ENCODE measurements at regions not wholly inside any gene's neighbourhood (a gene's known extent, or its start where the extent isn't known, plus 50 kb on each side); places are given as distances from the start of the nearest gene placed in this dataset.
"Not testable (repeated sequence)": the region's sequence is repeated elsewhere in the genome, so short reads cannot be mapped to it uniquely, and the experiment has no call there.

DNA sequence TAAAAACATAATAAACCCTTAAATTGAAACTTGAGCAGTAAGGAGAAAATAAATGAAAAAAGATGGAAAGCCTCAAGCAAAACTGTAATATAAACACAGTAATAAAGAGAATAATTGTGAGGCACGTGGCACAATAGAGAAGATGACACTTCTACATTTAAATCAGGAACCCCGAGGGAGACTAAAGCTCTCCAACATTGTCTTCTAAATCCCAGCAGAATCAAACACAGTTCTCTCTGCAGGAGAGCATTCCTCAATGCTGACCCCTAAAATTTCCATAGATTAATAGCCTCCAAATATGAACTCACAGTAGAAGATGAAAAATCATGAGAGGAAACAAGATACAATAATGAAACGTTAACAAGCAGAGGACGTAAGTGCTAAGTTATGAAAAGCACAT lies 721.2 kb upstream of the COX7C start:
- no peak for DNase-seq

DNA sequence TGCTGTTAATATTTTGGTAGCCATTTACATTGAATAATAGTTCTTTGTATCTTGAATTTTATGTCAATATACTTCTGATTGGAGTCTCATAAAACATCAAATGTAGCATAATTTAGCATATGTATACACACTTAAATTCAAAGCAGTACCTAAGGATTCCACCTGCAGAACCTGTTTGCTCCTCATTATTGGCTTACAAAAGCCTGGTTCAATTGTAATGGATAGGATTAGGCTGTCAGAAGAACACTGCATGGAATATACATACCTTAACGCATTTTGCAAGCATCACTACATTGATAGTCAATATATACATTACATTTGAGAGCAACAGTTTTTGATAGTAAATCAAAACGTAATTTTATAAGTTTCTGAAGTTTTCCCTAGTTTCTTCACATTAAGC lies 711.3 kb upstream of the COX7C start:
- no peak for DNase-seq

DNA sequence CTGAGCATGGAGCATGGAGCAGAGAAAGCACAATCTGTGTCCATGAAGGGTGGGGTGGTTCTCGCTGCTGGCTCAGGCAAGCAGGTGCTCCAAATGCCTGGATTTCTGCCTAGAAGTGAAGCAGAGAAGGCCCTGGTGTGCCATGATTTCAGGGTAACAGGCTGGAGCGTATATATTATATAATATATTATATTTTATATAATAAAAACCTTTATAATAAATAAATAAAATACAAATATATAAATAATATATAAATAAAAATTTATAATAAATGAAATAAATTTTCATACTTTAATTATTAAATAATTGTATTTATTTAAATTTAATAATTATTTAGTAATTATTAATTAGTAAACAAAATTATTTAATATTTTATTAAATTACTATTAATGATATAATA lies 707.4 kb upstream of the COX7C start:
- no peak for DNase-seq

DNA sequence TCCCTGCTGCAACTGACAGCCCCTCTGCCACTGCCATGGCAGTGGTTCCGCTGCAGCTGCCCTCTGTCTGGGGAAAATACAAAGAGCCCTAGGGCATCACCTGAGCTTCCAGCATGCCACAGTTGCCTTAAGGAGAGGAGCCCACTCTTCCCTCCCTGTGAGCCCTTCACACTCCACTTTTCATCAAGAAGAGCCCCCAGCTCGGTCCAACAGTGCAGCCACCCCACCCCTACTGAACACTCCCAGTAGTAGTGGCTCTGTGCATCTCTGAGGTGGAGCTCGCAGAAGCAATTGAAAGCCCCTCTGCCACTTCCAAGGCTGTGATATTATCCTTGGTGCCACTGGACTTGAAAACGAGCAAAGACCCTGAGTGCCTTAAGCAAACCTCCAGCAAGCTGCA lies 696.8 kb upstream of the COX7C start:
- DNase-seq: no peak

DNA sequence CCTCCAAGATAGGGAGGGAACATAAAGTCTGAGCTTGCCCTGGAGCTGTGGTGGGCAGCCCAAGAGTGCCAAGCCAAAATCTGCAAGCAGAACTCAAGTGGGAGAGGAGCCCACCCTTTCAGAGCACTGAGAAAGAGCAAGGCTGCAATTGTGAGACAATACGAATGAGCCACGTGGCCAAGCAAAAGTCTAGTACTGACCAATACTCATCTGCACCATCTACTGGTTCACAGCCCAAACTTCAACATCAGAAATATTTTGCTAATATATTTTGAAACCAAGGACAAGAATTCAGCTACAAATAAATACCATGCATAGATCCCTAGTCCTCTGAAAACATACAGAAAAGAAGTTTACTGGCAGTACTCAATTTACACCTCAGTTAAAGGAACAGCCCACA lies 696.2 kb upstream of the COX7C start:
- DNase-seq: no peak

DNA sequence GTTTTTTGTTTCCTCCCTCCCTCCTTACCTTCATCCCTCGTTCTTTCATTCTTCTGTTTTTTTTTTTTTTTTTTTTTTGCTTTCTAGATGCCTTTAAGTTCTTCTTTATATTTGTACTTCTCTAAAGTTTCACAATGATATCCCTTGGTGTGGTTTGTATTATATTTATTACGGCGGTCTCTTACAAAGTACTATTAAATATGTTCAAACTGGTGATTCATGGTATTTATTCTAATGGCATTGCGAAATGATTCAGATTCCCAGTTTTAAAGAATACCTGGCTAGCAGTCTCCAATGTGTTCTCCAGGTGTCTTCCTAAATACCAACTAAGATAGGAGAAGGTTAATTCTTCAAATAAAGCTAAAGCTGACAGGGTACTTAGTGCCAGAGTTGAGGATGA lies 690.1 kb upstream of the COX7C start:
- DNase-seq: no peak

DNA sequence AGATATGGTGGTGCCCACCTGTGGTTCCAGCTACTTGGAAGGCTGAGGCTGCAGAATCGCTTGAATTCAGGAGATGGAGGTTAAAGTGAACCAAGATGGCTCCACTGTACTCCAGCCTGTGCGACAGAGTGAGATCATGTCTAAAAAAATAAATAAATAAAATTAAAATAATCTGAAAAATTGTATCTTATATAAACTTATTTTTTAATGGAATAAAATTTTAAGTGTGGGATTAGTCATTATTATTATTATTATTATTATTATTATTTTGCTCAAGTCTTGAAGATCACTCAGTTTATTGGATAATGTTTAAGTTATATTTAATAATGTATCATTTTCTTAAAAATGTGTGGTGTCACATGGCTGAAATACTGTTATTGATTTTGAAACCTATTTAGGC lies 688.0 kb upstream of the COX7C start:
- no peak for DNase-seq

DNA sequence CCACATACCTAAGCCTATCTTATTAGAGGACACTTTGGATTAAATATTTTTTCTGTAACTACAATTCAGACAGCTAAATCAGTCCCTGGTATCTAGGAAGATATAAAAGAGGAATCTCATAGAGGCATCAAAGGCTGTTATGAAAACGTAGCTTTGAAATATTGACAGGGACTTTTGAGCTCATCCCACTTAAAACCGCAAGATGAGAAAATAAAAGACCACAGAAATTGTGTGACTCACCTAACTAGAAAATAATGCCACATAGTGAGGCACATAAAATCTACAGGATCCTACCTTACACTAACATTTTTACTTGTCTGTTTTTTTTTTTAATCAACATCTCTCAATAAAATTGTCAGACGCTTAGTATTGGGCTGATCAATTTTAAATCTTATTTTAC lies 686.5 kb upstream of the COX7C start:
- DNase-seq: no peak

DNA sequence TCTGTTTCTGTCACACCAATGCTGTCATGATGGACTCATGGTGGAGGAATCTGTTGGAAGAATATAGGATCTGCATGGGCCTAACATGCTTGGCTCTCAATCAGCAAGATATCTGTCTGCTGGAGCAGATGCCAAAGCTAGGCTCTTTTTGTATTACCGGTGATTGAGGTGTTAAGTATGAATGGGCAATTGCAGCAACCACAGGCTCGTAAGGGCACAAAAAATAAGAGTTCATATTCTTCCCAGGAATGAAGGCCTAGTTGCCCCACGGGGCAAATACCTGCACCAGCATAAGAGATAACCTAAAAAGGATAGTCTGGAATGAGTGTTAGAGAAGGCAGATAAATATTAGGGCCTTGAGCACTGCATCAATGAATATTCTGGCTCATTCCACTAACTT lies 679.5 kb upstream of the COX7C start:
- DNase-seq: no peak

DNA sequence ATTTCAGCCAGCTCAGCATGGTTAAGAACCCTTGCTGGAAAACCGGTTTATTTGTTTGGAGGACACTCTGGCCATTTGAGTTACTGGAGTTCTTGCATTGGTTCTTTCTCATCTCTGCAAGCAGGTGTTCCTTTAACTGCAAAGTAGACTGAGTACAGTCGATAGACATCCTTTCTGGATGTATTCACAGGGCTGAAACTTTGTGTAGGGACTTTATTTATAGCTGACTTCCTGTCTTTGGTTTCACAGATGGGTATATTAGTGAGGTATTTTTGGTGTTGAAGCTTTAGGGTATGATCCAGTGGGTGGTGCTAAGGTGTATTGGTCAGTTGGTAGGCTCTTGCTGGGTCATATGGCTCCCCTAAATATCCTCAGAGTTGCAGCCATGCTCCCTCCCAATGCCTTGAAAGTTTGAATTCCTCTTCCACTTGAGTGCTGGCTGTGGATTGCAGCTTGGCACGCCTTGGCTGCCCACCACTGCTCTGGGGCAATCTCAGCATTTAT lies 666.0 kb upstream of the COX7C start:
- no peak for DNase-seq

DNA sequence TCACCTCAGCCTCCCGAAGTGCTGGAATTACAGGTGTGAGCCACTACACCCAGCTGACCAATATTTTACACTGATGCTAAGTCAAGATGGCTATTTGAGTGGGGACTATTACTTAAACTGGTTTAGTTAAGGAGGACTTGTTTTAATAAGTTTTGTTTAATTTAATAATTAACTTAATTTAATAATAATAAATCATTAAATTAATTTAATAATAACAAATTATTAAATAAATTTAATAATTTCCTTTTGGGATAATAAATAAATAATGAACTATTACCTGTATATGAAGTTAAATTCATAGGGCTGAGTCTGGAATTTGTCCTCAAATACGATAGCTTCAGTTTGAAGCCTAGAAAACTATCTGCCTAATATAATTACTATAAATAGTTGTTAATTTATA lies 665.1 kb upstream of the COX7C start:
- no peak for DNase-seq

DNA sequence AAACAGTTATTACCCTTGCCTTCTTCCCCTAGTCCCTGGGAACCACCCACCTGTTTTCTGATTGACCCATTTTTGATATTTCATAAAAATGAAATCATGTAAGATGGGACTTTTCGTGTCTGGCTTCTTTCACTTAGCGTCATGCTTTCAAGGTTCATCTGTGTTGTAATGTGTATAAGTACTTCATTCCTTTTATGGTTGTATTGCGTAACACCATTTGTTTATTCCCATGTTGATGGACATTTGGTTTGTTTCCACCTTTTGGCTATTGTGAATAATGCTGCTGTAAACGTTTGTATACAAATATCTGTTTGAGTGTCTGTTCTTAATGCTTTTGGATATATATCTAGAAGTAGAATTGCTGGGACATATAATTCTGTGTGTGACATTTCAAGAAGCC lies 650.1 kb upstream of the COX7C start:
- no peak for DNase-seq

DNA sequence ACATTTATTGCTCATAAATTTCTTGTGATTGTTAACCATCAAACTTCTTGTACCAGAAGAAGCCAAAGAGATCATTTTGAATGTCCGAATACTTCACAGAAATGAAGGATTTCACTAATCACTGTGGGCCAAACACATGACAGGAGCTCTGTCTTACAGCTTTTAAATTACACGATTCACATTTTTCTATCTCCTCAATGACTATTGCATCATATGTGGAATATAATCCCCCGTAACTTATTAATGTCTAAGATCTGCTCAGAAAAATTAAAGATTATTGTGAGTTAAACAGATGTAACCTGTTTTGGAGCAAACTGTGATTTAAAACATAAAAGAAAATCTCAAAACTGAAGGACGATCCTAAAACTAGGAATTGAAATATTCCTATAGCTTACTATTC lies 645.2 kb upstream of the COX7C start:
- DNase-seq: no peak

DNA sequence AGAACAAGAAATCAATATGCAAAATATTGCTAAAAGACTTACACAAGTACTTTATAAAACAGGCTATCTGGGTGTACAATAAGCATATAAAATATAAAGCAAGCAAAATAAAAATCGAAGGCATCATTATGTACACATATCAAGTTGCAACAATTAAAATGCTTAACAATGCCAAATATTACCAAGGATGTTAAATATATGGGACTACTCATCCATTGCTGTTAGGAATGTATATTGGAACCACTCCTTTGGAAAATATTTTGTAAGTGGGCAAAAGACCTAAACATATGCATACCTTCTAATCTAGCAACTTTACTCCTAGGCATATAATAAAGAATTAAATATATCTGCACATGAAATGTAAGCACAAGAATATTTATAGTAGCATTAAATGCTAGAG lies 632.6 kb upstream of the COX7C start:
- no peak for DNase-seq

DNA sequence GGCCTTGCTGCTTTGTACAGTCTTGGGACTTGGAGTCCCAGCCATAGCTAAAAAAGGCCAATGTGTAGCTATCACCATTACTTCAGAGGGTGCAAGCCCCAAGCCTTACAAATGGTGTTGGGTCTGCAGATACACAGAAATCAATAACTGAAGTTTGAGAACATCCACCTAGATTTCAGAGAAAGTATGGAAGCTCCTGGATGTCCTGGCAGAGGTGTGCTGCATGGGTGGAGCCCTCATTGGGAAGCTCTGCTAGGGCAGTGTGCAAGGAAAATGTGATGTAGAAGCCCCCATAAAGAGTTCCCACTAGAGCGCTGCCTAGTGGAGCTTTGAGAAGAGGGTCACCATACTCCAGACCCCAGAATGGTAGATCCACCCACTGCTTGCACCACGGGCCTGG lies 626.7 kb upstream of the COX7C start:
- no peak for DNase-seq

DNA sequence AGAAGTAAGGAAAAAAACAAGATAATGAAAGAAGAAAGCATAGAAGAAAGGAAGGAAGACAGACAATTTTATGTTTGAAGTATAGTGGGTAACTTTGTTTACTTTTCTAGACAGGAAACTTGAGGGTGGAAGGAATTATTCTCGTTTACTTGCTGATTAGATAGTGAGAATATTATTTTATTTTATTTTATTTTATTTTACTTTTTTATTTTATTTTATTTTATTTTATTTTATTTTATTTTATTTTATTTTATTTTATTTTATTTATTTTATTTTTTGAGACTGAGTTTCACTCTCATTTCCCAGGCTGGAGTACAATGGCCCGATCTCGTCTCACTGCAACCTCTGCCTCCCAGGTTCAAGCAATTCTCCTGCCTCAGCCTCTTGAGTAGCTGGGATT lies 623.1 kb upstream of the COX7C start:
- not testable (repeated sequence) for DNase-seq

DNA sequence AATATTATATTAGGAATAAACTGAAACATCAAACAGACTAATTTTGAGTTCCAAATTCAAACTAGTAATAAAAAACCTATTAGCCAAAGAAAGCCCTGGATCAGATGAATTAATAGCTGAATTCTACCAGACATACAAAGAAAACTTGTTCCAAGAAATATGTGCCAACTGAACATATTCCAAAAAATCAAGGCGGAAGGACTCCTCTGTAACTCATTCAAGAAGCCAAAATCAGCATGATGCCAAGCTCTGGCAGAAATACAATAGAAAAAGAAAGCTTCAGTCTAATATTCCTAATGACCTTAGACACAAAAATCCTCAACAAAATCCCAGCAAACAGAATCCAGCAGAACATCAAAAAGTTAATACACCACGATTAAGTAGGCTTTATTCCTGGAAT lies 619.1 kb upstream of the COX7C start:
- DNase-seq: no peak

DNA sequence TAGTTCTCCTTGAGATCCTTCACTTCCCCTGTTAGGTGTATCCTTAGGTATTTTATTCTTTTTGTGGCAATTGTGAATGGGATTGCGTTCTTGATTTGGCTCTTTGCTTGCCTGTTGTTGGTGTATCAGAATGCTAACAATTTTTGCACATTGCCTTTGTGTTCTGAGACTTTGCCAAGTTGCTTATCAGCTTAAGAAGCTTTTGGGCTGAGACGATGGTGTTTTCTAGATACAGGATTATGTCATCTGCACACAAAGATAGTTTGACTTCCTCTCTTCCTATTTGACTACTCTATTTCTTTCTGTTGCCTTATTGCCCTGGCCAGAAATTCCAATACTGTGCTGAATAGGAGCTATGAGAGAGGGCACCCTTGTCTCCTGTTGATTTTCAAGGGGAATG lies 609.4 kb upstream of the COX7C start:
- DNase-seq: no peak

DNA sequence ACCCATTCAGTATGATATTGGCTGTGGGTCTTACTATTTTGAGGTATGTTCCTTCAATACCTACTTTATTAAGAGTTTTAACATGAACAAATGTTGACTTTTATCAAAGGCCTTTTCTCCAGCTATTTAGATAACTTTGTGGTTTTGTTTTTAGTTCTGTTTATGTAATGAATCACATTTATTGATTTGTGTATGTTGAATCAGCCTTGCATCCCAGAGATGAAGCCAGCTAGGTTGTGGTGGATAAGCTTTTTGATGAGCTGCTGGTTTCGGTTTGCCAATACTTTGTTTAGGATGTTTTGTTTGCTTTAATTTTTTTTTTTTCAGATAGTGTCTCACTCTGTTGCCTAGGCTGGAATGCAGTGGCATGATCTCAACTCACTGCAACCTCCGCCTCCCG lies 609.0 kb upstream of the COX7C start:
- DNase-seq: no peak

DNA sequence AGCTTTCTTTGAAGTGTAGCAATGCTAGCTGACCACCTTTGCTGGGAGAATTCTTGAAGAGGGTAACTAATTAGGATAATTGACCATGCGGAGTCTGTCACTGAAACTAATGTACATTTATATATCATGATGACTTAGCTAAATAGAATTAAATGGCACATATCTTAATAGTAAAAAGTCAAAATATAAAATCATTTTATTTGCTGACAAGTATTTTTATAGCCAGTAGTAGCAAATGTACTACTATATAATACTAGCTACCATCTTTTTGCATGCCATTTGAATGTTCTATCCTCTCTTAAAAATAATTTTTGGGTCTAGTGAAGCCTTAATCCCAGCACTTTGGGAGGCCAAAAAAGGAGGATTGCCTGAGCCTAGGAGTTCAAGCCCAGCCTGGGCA lies 605.8 kb upstream of the COX7C start:
- no peak for DNase-seq

DNA sequence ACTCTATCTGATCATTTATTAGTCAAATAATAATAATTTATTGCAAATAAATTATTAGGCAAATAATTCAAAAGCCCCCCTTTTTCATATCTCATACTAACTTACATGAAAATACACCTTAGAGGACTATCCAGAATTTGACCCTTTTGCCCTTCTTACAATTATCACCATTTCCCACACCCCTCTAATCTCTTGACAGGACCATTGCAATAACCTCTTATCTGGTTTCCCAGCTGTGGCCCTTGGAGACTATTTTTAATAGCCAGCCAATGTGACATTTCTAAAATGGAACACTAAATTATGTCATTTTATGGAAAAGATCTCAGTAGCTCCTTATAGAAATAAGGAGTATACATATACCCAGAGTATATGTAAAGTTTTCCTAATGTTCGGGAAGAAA lies 588.4 kb upstream of the COX7C start:
- no peak for DNase-seq

DNA sequence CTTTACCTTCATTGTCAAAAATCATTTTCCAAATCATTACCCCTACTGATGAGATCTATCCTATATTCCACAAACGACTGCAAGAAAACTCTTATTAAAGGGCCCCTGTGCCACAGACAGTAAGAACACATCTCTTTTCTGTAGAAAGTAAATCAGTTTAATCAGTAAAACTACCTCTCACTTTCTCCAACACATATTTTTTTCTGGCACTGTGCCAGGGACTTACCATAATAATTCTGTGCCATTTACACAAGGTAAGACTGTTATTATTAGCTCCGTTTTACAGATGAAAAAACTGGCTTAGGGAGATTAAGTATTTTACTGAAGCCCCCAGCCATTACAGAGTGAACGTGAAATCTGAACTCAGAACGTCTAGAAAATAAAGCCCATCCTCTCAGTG lies 587.0 kb upstream of the COX7C start:
- DNase-seq: no peak

DNA sequence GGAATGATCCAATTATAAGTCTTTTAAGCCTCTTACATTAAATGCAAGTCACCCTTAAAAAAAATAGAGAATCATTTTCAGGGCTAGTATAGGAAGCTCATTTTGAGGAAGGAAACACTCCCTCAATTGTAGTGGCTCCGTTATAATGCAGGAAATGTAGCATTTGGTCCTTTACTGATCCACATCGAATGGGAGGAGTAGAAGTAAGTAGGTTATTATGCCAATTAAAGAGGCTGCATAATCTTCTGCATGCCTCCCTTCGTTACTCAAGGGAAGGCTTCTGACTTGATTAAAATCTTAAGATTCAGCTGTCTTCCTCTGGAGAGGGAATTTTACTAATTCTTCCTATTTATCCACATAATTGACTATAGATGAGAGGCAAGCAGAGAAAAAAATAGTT lies 579.2 kb upstream of the COX7C start:
- no peak for DNase-seq

DNA sequence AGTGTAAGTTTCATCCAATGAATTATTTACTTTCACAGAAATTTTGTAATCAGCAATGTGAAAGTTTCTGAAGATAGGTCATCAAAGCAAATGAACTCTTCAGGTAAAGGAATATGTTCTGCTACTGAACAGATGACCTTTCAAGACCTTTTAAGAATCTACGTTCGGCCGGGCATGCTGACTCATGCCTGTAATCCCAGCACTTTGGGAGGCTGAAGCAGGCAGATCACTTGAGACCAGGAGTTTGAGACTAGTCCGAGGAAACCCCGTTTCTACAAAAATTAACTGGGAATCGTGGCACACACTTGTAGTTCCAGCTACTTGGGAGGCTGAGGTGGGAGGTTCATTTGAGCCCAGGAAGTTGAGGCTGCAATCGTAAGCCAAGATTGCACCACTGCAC lies 578.4 kb upstream of the COX7C start:
- no peak for DNase-seq

DNA sequence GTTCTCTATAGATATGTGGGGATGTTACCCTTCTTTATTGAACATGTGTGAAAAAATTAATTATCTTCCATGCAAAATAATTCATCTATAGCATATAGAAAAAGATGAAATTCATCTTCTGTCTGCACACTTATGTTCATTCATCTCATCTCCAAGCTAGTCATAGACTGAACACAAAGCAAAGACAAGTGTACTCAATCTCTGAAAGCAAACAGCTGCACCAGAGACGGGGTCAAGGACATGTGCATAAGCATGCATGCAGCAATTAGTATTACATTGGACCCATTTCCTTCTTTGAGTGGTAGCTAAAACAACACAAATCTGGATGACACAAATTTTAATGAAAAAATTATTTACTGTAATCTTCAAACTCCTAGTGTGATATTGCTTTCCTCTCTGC lies 547.0 kb upstream of the COX7C start:
- no peak for DNase-seq

DNA sequence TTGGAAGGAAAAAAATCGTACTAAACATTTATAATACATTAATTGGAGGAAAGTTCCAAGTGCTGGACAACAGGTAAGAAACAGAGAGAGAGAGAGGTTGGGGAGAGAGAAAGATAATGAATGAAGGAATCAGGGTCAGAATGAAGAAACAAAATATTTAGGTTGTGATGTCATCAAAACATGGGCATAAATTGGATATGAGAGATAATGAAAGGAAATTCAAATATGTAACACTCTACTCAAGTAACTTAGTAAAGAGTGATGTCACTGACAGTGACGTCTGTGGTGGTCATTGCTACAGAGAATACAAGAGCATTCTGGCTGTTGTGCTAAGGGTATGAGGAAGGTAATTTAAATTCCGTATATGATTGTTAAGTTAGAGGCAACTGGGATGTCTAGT lies 543.4 kb upstream of the COX7C start:
- DNase-seq: no peak
